D721Med (cell line): ENCODE measurements at regions not wholly inside any gene's neighbourhood (a gene's known extent, or its start where the extent isn't known, plus 50 kb on each side); places are given as distances from the start of the nearest gene placed in this dataset.

Experiments
- DNase-seq: peaks from one replicate; pipeline ENCODE4 v3.0.0; 2011; ENCODE audit warnings: low spot score; ENCODE audit not compliant: insufficient read length
- FAIRE-seq: peaks from 2 replicates; lab custom pipeline; 2011; peaks lifted over from hg19 to GRCh38; lab: Jason Lieb, UNC
- TF ChIP-seq, protein P1 (sequence below): IDR thresholded peaks from 2 replicates; pipeline ENCODE4 v1.5.1; 2012; ENCODE audit warnings: mild to moderate bottlenecking, control low read depth; ENCODE audit not compliant: insufficient read depth; ENCODE audit errors: missing control alignments

DNA sequence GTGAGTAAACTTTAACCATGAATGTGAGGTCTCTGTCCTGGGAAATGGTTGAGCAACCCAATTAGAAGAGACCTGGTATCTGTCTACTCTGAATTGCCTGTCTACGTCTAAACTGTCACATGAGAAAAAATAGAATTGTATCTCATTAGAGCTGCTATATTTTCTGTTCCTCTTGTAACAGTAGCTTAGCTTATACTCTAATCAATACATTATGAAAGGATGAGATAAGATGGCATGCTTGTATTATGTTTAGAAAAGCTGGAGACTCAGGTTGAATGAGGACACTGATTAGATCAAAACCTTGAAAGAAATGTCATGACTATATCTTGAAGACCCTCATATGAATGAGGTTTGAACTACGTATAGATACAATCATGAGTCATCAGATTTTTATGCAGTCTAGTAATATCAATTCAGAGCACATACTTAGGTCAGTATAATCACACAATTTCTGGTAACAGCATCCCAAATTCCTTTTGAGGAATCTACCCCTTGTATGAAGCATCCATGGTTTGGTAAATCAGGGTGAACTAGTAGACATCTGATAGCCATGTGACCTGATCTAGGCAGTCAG lies 561.5 kb upstream of the CHORDC1 start:
- FAIRE-seq (no peak), DNase-seq (no peak)
- TF ChIP-seq, protein P1, sequence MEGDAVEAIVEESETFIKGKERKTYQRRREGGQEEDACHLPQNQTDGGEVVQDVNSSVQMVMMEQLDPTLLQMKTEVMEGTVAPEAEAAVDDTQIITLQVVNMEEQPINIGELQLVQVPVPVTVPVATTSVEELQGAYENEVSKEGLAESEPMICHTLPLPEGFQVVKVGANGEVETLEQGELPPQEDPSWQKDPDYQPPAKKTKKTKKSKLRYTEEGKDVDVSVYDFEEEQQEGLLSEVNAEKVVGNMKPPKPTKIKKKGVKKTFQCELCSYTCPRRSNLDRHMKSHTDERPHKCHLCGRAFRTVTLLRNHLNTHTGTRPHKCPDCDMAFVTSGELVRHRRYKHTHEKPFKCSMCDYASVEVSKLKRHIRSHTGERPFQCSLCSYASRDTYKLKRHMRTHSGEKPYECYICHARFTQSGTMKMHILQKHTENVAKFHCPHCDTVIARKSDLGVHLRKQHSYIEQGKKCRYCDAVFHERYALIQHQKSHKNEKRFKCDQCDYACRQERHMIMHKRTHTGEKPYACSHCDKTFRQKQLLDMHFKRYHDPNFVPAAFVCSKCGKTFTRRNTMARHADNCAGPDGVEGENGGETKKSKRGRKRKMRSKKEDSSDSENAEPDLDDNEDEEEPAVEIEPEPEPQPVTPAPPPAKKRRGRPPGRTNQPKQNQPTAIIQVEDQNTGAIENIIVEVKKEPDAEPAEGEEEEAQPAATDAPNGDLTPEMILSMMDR: no peak

DNA sequence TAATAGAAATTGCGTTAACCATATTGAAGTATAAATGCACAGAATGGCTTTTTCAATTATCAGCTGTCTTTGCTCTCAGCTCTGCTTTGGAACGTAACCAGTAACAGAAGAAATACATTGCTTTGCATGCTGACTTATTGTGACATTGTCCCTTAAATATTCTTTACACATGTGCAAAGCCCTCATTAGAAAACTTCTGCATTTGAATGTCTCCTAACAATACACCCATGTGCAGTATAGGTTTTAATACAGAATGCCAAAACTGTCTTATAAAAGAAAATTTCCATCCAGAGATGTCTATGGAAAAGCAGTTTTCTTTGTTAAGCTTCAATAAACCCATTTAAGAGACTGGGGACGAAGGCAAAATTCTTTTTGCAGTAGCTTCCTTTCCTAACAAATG lies 560.3 kb upstream of the CHORDC1 start:
- TF ChIP-seq, protein P1: no peak
- no peak for FAIRE-seq
- DNase-seq: no peak

DNA sequence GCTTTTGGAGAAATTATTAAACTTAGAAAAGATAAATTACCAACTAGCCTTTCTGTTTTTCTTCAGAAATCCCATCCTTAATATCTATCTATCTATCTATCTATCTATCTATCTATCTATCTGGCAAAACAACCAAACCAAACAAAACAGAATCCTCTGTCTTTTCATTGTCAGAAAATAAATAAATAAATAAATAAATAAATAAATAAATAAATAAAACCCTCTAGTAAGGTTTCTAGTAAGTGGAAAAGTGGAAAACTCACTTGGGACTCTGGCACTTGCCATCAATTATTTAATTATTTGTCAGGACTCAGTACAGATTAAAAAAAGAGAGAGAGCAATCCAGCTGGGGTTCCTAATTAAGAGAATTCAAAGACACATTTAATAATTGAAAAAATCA lies 556.2 kb upstream of the CHORDC1 start:
- TF ChIP-seq, protein P1: no peak
- no peak for DNase-seq
- FAIRE-seq: no peak

DNA sequence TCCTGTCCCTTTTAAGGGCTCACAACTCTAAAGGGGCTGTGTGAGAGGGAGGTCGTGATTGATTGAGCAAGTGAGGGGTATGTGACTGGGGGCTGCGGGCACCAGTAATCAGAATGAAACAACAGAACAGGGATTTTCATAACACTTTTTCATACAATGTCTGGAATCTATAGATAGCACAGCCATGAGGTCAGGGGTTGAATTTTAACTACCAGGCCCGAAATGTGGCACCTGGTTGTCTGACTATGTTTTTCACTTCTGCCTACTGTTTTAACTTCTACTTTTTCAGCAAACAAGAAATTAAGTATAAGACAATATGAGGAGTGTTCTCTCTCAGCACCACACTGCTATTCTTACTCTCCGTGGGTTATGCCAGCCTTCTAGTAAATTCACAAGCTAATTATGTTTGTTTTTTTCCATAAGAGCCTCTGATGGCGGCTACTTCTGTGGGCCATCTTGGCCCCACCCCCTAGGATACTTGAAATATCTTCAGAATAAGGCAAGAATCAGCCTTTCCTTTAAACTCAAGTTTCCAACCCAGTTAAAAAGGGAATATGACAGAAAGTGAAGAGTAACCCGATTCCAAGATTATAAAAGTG lies 552.8 kb upstream of the CHORDC1 start:
- FAIRE-seq (no peak), DNase-seq (no peak)
- TF ChIP-seq, protein P1: no peak

DNA sequence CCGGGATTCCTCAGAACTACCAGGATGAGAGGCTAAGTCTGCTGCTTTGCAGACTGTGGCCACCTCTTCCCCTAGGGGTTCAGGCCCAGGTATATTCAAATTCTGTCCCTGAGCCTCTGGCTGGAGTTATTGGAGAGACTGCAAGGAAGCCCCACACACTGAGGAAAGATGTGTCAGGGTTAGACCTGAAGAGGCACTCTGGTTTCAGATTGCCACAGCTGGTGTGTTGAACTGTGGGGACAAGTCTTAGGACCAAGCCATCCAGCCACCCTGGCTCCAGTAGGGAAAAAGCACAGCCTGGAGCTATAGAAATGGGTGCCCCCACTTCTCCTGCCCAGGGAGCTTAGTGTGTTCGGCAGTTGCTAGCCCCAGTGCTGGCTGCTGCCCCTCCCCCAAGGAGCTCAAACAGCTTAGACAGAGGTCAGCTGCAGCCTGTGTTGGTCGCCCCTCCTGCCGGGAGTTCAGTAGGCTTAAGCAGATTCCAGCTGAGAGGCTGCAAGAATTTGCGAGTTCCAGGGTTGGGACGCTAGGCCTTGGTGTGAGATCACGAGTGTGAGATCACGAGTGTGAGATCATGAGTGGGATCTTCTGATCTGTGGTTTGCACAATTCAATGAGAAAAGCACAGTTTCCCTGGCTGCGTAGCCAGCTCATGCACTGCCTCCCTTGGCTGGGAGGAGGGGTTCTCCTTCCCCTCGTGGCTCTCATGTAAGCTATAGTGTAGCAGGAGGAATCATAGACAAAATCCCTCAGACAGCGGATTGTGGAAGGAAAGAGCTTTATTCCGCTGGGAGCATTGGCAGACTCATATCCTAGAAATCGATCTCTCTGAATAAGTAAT lies 552.1 kb upstream of the CHORDC1 start:
- no peak for FAIRE-seq
- no peak for DNase-seq

DNA sequence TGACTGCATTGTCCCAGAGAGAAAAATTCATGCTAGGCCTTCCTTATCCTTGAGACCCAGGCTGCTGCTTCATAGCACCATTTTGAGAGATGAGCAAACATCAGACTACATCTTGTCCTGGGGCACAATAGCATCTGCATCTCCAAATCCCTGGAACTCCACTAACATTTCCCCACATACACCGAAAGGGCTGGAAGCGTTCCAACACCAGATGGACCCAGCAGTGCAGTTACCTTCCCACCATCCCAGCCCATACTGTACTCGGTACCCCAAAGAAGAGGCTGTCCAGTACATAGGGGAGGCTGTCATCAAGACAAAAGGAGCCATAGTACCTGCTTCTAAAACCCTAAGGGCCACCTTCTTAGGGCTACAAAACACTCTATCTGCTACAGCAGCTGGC lies 547.2 kb upstream of the CHORDC1 start:
- TF ChIP-seq, protein P1: no peak
- DNase-seq (no peak), FAIRE-seq (no peak)

More for the DNA sequence above, 552.1 kb upstream of the CHORDC1 start:
- TF ChIP-seq, protein P1: no peak

DNA sequence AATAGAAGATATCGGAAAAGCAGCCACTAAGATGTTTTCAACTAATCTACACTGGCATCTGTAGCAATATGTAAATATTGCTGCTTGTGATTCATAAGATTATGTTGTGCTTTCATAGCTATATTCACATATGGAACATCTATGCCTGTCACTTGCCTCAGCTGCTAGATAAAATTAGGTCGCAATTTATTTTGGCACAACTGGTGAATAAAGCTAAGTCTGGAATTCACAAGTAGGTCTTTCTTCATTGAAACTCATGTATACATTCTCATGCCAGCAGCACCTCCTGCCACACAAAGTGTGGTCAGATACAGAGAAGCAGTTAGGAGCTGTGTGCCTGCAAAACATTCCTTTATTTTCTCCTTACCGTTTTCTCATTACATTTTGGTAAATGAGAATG lies 543.3 kb upstream of the CHORDC1 start:
- TF ChIP-seq, protein P1: no peak
- FAIRE-seq (peak; percentile 6), DNase-seq (no peak)
